A673 (cell line): ENCODE measurements at regions not wholly inside any gene's neighbourhood (a gene's known extent, or its start where the extent isn't known, plus 50 kb on each side); places are given as distances from the start of the nearest gene placed in this dataset.

ENCODE experiments used
- EZH2 ChIP-seq: fragments of 200-600 bp; sonication (generic); IDR thresholded peaks from 2 replicates; pipeline ENCODE4 v1.6.1; 2017; ENCODE audit warnings: borderline replicate concordance, low read depth, mild to moderate bottlenecking, mixed read lengths, antibody characterized with exemption, low read length; ENCODE audit not compliant: poor library complexity, severe bottlenecking
- TF ChIP-seq, protein P1 (sequence below): fragments of 300-800, 200-600 bp; sonication (generic); conservative IDR thresholded peaks from 2 replicates; pipeline ENCODE4 v1.5.1; 2017; ENCODE audit warnings: low read depth, mild to moderate bottlenecking, antibody characterized with exemption, low read length, moderate library complexity, mixed read lengths

DNA sequence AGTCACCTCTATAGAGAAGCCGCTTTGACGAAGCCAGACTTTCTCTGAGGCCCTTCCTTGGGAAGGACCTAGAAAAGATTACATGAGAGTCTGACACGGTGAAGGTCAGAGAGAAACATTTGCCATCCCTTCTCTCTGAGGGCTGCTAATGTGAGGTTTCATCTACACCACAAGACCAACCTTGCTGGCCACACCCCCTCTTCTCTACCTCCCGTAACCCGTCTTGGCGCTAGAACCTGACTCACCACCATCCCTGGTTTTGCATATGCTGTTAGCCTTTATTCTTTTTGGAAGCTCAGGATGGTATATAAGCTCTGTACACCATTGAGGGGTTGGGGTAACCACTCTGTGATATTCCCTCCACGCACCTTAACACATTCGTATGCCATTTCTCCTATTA, 63.6 kb downstream of the FOXF2 start:
- TF ChIP-seq, protein P1, sequence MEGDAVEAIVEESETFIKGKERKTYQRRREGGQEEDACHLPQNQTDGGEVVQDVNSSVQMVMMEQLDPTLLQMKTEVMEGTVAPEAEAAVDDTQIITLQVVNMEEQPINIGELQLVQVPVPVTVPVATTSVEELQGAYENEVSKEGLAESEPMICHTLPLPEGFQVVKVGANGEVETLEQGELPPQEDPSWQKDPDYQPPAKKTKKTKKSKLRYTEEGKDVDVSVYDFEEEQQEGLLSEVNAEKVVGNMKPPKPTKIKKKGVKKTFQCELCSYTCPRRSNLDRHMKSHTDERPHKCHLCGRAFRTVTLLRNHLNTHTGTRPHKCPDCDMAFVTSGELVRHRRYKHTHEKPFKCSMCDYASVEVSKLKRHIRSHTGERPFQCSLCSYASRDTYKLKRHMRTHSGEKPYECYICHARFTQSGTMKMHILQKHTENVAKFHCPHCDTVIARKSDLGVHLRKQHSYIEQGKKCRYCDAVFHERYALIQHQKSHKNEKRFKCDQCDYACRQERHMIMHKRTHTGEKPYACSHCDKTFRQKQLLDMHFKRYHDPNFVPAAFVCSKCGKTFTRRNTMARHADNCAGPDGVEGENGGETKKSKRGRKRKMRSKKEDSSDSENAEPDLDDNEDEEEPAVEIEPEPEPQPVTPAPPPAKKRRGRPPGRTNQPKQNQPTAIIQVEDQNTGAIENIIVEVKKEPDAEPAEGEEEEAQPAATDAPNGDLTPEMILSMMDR = no peak
- no peak for TF ChIP-seq EZH2
